Aorta (tissue), 5 donors: ENCODE measurements at regions not wholly inside any gene's neighbourhood (a gene's known extent, or its start where the extent isn't known, plus 50 kb on each side); places are given as distances from the start of the nearest gene placed in this dataset.
"Not testable (repeated sequence)": the region's sequence is repeated elsewhere in the genome, so short reads cannot be mapped to it uniquely, and the experiment has no call there.

Source experiments
- ATAC-seq: fragments of 200-7000 bp; cut with Tn5 transposase; one replicate; pipeline ENCODE4 v1.9.1; 2022; ENCODE audit warnings: moderate library complexity; ENCODE audit not compliant: low FRiP score
- DNase-seq, 2 donors: peaks; one replicate each; pipeline ENCODE4 v3.0.0-alpha.2; 2020
- H3K27ac ChIP-seq, 2 donors: one replicate each; pipeline ENCODE4 v1.5.1; 2013; ENCODE audit warnings: low read length in 2 of 2, mild to moderate bottlenecking in 2 of 2, moderate library complexity in 2 of 2, control low read depth in 1 of 2, inconsistent platforms in 1 of 2, low read depth in 1 of 2
- H3K27me3 ChIP-seq, 2 donors: one replicate each; pipeline ENCODE4 v1.6.1; 2013; ENCODE audit warnings: control low read depth in 1 of 2, low read length in 1 of 2, mild to moderate bottlenecking in 1 of 2, moderate library complexity in 1 of 2; ENCODE audit not compliant: insufficient read depth in 2 of 2, control insufficient read depth in 1 of 2
- H3K36me3 ChIP-seq, 2 donors: one replicate each; pipeline ENCODE4 v1.6.1; 2013; ENCODE audit warnings: control low read depth in 1 of 2, low read length in 1 of 2, mild to moderate bottlenecking in 1 of 2; ENCODE audit not compliant: insufficient read depth in 2 of 2, control insufficient read depth in 1 of 2
- H3K4me1 ChIP-seq, 2 donors: one replicate each; pipeline ENCODE4 v1.6.1; 2013; ENCODE audit warnings: low read length in 2 of 2, control low read depth in 1 of 2, mild to moderate bottlenecking in 1 of 2, moderate library complexity in 1 of 2; ENCODE audit not compliant: insufficient read depth in 2 of 2, control insufficient read depth in 1 of 2
- H3K4me3 ChIP-seq, 2 donors: one replicate each; pipeline ENCODE4 v1.5.1; 2013; ENCODE audit warnings: low read length in 2 of 2, control low read depth in 1 of 2, mild to moderate bottlenecking in 1 of 2
- H3K9me3 ChIP-seq: one replicate; pipeline ENCODE4 v1.6.1; 2013; ENCODE audit warnings: mild to moderate bottlenecking, low read length; ENCODE audit not compliant: control insufficient read depth
- WGBS, 2 donors: extraction: QIAGEN DNeasy Blood & Tissue Kit; methylation state at CpG; one replicate each; pipeline ENCODE4 v1.1.7; 2013; 5-methylcytosine and 5-hydroxymethylcytosine counted together
- intact Hi-C, 2 donors: fragments of 100-400 bp; cut with DNase I; formaldehyde crosslinking; loops; one replicate each; pipeline versions ENCODE4 v1.14.2 to v1.15.0; 2022
- donor health status: healthy with polysubstance abuse.
- donor health status: Bipolar disorder and iron deficiency.
- donor health status: DM: no; HTN: no; CAD: no.
- donor health status: DM: no; HTN: no; CAD: no.
- donor health status: DM: yes; HTN: yes; CAD: no.

DNA sequence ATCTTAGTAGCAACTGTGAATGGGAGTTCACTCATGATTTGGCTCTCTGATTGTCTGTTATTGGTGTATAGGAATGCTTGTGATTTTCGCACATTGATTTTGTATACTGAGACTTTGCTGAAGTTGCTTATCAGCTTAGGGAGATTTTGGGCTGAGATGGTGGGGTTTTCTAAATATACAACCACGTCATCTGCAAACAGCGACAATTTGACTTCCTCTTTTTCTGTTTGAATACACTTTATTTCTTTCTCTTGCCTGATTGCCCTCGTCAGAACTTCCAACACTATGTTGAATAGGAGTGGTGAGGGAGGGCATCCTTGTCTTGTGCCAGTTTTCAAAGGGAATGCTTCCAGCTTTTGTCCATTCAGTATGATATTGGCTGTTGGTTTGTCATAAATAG lies 1883.1 kb upstream of the TENM3 start:
- 82 to 87% methylated on average over 4 of the region's 4 CpGs for WGBS, 2 donors
- H3K9me3 ChIP-seq, intact Hi-C loops, H3K4me3 ChIP-seq, H3K27ac ChIP-seq, H3K4me1 ChIP-seq, H3K27me3 ChIP-seq, H3K36me3 ChIP-seq, ATAC-seq, DNase-seq: not testable (repeated sequence)

DNA sequence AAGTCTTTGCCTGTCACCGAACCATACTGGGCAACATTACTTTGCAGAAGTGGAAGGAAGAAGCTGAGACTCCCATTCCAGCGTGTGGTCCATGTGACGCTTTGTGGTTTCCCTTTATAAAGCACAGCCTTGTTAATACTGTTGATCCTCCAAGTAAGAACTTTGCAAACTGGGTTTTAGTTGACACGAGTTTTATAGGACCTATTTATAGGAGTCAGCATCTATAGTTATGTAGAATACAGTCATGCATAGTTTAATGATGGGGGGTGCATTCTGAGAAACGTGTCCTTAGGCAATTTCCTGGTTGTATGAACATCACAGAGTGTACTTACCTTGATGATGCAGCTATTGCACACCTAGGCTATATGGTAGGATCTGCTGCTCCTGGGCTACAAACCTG lies 1879.4 kb upstream of the TENM3 start:
- Histone ChIP-seq H3K9me3 (peaks cover 2% of the 10 kb centered on the region), H3K4me1 (peaks cover 0 to 1% of the 10 kb centered on the region in 2 donors), H3K27ac (no peak overlapping the region), H3K27me3 (no peaks in the 10 kb centered on the region), H3K4me3 (no peak overlapping the region), H3K36me3 (no peaks in the 10 kb centered on the region)
- WGBS, 2 donors = 3 to 6% methylated on average over 5 of the region's 5 CpGs
- ATAC-seq = no peak
- intact Hi-C loops = no loop called here
- DNase-seq = no peak

DNA sequence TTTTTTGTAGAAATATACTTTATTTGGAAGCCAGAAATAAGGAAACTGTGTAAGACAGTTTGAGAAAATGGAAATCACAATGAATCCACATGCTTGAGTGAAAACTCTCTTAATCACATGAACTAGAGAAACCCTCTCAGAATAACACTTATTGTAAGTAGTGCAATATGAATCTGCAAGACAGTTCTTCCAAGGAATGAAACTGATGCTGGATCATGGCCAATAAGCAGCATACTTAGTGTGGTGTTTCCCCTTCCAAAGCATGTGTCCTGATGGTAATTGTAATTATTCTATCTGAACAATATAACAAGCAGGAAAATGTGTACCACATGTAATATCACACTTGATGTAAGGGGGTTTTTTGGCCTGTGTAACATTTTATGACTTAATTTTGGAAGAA lies 1870.5 kb upstream of the TENM3 start:
- no peaks in the 10 kb centered on the region for H3K4me1 ChIP-seq
- H3K27ac ChIP-seq = no peak overlapping the region
- intact Hi-C loops = no loop called here
- H3K36me3 ChIP-seq = no peaks in the 10 kb centered on the region
- DNase-seq = no peak
- no peak overlapping the region for H3K4me3 ChIP-seq
- H3K27me3 ChIP-seq = no peaks in the 10 kb centered on the region
- no peaks in the 10 kb centered on the region for H3K9me3 ChIP-seq
- ATAC-seq = no peak

DNA sequence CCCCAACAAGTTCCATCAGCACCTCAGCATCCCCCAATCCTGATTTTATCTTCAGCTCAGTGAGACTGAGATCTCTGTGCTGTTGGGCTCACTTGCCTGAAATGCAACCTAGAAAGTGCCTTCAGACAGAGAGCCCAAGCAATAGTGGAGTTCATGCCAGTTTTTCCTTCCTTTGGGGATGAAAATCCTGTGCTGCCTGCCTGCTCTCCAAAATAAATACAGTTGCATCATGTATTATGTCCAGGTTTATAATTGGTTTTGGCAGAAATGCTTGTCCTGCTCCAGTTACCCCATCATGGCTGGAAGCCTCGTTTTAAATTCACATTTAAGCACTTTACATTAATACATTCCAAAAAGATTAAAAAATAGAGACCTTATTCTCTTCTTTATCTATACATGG lies 1865.5 kb upstream of the TENM3 start:
- WGBS, 2 donors = 4% methylated on average over 1 of the region's 1 CpG

GRCh38 chr4:180380733-180381132 lies 1862.5 kb upstream of the TENM3 start:
- H3K9me3 ChIP-seq = no peaks in the 10 kb centered on the region
- no peaks in the 10 kb centered on the region for H3K27me3 ChIP-seq
- ATAC-seq (no peak), DNase-seq (no peak)
- no peak overlapping the region for H3K4me3 ChIP-seq
- H3K36me3 ChIP-seq = no peaks in the 10 kb centered on the region
- intact Hi-C loops = no loop called here
- no peak overlapping the region for H3K27ac ChIP-seq
- 64 to 68% methylated on average over 5 of the region's 5 CpGs for WGBS, 2 donors
- no peaks in the 10 kb centered on the region for H3K4me1 ChIP-seq

More for the DNA sequence above, 1865.5 kb upstream of the TENM3 start:
- no peak for ATAC-seq
- Histone ChIP-seq H3K27ac (no peak overlapping the region), H3K36me3 (no peaks in the 10 kb centered on the region), H3K27me3 (no peaks in the 10 kb centered on the region), H3K4me1 (no peaks in the 10 kb centered on the region), H3K4me3 (no peak overlapping the region), H3K9me3 (no peaks in the 10 kb centered on the region)
- intact Hi-C loops = no loop called here
- DNase-seq = no peak

GRCh38 chr4:180391613-180392012 lies 1851.6 kb upstream of the TENM3 start:
- 88 to 94% methylated on average over 2 of the region's 2 CpGs for WGBS, 2 donors

DNA sequence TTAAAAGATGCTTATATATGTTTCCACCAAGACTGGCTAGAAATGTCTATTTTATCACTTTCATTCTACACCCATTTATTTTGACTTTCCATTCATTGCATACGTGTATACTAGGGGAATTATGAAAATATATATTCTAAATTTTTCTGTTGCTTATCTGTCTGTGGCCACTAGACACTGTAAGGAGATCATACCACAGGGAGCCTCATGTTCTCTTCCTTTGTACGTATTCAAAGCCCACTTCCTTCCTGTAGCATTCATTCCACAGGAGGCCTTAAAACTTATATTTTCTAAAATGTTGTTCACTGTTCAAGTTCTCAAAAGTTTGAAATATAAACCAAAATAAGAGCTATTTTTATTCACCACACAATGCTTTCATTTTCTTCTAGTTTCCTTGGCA lies 1848.9 kb upstream of the TENM3 start:
- DNase-seq (no peak), ATAC-seq (no peak)
- WGBS, 2 donors = 57 to 60% methylated on average over 2 of the region's 2 CpGs
- H3K4me1 ChIP-seq = no peaks in the 10 kb centered on the region
- no peak overlapping the region for H3K4me3 ChIP-seq
- H3K9me3 ChIP-seq = no peaks in the 10 kb centered on the region
- no peaks in the 10 kb centered on the region for H3K36me3 ChIP-seq
- H3K27ac ChIP-seq = no peak overlapping the region
- intact Hi-C loops = no loop called here
- H3K27me3 ChIP-seq = no peaks in the 10 kb centered on the region

More at GRCh38 chr4:180391613-180392012, 1851.6 kb upstream of the TENM3 start:
- ATAC-seq (no peak), DNase-seq (no peak)
- no peaks in the 10 kb centered on the region for H3K4me1 ChIP-seq
- no peaks in the 10 kb centered on the region for H3K9me3 ChIP-seq
- intact Hi-C loops = no loop called here
- H3K36me3 ChIP-seq = no peaks in the 10 kb centered on the region
- no peaks in the 10 kb centered on the region for H3K27me3 ChIP-seq
- H3K27ac ChIP-seq = no peak overlapping the region
- no peak overlapping the region for H3K4me3 ChIP-seq

- Histone ChIP-seq H3K4me3 (no peak overlapping the region), H3K27ac (no peak overlapping the region), H3K9me3 (no peaks in the 10 kb centered on the region), H3K27me3 (no peaks in the 10 kb centered on the region), H3K36me3 (no peaks in the 10 kb centered on the region), H3K4me1 (no peaks in the 10 kb centered on the region)
- WGBS, 2 donors = 78 to 79% methylated on average over 3 of the region's 3 CpGs
- intact Hi-C loops = no loop called here
- ATAC-seq (no peak), DNase-seq (no peak)
Measured at GRCh38 chr4:180394730-180395129, 1848.5 kb upstream of the TENM3 start.

DNA sequence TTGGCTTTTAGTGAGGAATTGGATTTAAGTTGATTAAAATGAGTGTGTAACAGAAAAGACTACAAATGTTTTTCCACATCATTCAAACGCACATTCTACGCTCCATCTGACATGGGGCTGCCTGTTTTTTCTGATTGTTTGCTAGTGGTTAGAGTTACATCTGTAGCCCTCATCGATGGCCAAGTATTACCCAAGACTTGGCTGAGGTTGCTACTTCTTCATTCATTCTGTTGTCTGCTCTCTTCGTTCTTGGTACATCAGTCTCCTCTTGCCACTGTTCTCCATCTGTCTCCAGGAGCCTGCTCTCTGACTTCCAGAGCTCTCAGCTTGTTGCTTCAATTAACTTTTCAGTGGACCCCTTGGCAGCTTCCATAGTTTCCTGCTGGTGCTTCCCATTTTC lies 1844.6 kb upstream of the TENM3 start:
- no peak overlapping the region for H3K4me3 ChIP-seq
- no peaks in the 10 kb centered on the region for H3K27me3 ChIP-seq
- intact Hi-C loops = no loop called here
- DNase-seq = no peak
- WGBS, 2 donors = 78 to 80% methylated on average over 4 of the region's 4 CpGs
- no peak for ATAC-seq
- no peaks in the 10 kb centered on the region for H3K4me1 ChIP-seq
- H3K36me3 ChIP-seq = no peaks in the 10 kb centered on the region
- H3K9me3 ChIP-seq = no peaks in the 10 kb centered on the region
- no peak overlapping the region for H3K27ac ChIP-seq
